RPMI7951 (cell line): ENCODE measurements at regions not wholly inside any gene's neighbourhood (a gene's known extent, or its start where the extent isn't known, plus 50 kb on each side); places are given as distances from the start of the nearest gene placed in this dataset.
"Not testable (repeated sequence)": the region's sequence is repeated elsewhere in the genome, so short reads cannot be mapped to it uniquely, and the experiment has no call there.

Source experiments
- DNase-seq: peaks from one replicate; pipeline ENCODE4 v3.0.0-alpha.2; 2012; ENCODE audit warnings: low read depth

- DNase-seq = no peak
Measured at GRCh38 chr20:24418731-24419130, 50.7 kb upstream of the SYNDIG1 start.

GRCh38 chr20:24417485-24417884, 51.9 kb upstream of the SYNDIG1 start:
- DNase-seq = no peak

GRCh38 chr20:24415444-24415843, 54.0 kb upstream of the SYNDIG1 start:
- not testable (repeated sequence) for DNase-seq

GRCh38 chr20:24411834-24412216, 57.6 kb upstream of the SYNDIG1 start:
- no peak for DNase-seq

GRCh38 chr20:24411003-24411833, 58.2 kb upstream of the SYNDIG1 start:
- DNase-seq = no peak

GRCh38 chr20:24407151-24407550, 62.3 kb upstream of the SYNDIG1 start:
- no peak for DNase-seq

GRCh38 chr20:24406750-24407149, 62.7 kb upstream of the SYNDIG1 start:
- DNase-seq = peak; percentile 91

- no peak for DNase-seq
Measured at GRCh38 chr20:24406251-24406650, 63.2 kb upstream of the SYNDIG1 start.

- peak; percentile 73 for DNase-seq
Measured at GRCh38 chr20:24405810-24406209, 63.6 kb upstream of the SYNDIG1 start.

- DNase-seq = peak; percentile 50
Measured at GRCh38 chr20:24403406-24403805, 66.0 kb upstream of the SYNDIG1 start.

- no peak for DNase-seq
Measured at GRCh38 chr20:24402188-24402587, 67.2 kb upstream of the SYNDIG1 start.

- no peak for DNase-seq
Measured at GRCh38 chr20:24395151-24395550, 74.3 kb upstream of the SYNDIG1 start.

GRCh38 chr20:24393903-24394302, 75.5 kb upstream of the SYNDIG1 start:
- no peak for DNase-seq

- peak; percentile 40 for DNase-seq
Measured at GRCh38 chr20:24392612-24393011, 76.8 kb upstream of the SYNDIG1 start.

- no peak for DNase-seq
Measured at GRCh38 chr20:24389686-24390085, 79.7 kb upstream of the SYNDIG1 start.

GRCh38 chr20:24388828-24389380, 80.5 kb upstream of the SYNDIG1 start:
- DNase-seq = peak; percentile 81

GRCh38 chr20:24385547-24385946, 83.9 kb upstream of the SYNDIG1 start:
- no peak for DNase-seq

GRCh38 chr20:24384865-24385264, 84.6 kb upstream of the SYNDIG1 start:
- DNase-seq = no peak

GRCh38 chr20:24382743-24383142, 86.7 kb upstream of the SYNDIG1 start:
- no peak for DNase-seq

- DNase-seq = peak; percentile 45
Measured at GRCh38 chr20:24382331-24382730, 87.1 kb upstream of the SYNDIG1 start.

- no peak for DNase-seq
Measured at GRCh38 chr20:24381886-24382285, 87.5 kb upstream of the SYNDIG1 start.

- DNase-seq = peak; percentile 93
Measured at GRCh38 chr20:24379484-24379927, 89.9 kb upstream of the SYNDIG1 start.

- DNase-seq = no peak
Measured at GRCh38 chr20:24378661-24379483, 90.6 kb upstream of the SYNDIG1 start.
